Calu3 (cell line): ENCODE measurements at regions not wholly inside any gene's neighbourhood (a gene's known extent, or its start where the extent isn't known, plus 50 kb on each side); places are given as distances from the start of the nearest gene placed in this dataset.
"Not testable (repeated sequence)": the region's sequence is repeated elsewhere in the genome, so short reads cannot be mapped to it uniquely, and the experiment has no call there.

Source experiments
- BruUV-seq: library from RNA; stranded (reverse); fragments of 400-500 nt; replicated peaks from 2 replicates; lab custom pipeline; 2021; lab: Mats Ljungman, UMichigan
- CTCF ChIA-PET: fragments of 300-600 bp; sonication (Branson Sonifier 250); formaldehyde crosslinking; loops from one replicate; lab custom pipeline; 2022; ENCODE audit warnings: antibody characterized with exemption; lab: Charles Lee
- DNase-seq: peaks from one replicate; pipeline ENCODE4 v3.0.0; 2022
- H3K27ac Mint-ChIP-seq: one replicate; pipeline ENCODE4 v1.8.0; 2022; ENCODE audit warnings: mixed read lengths; ENCODE audit not compliant: unreplicated experiment
- H3K27me3 Mint-ChIP-seq: one replicate; pipeline ENCODE4 v1.8.0; 2022; ENCODE audit warnings: mixed read lengths; ENCODE audit not compliant: unreplicated experiment
- H3K36me3 Mint-ChIP-seq: one replicate; pipeline ENCODE4 v1.8.0; 2022; ENCODE audit warnings: mild to moderate bottlenecking, moderate library complexity, mixed read lengths; ENCODE audit not compliant: insufficient read depth, unreplicated experiment
- H3K4me1 Mint-ChIP-seq: one replicate; pipeline ENCODE4 v1.8.0; 2022; ENCODE audit warnings: mild to moderate bottlenecking, low read depth, mixed read lengths; ENCODE audit not compliant: unreplicated experiment
- H3K4me3 Mint-ChIP-seq: one replicate; pipeline ENCODE4 v1.8.0; 2022; ENCODE audit warnings: mild to moderate bottlenecking, low read depth, moderate library complexity, mixed read lengths; ENCODE audit not compliant: unreplicated experiment
- H3K9me3 Mint-ChIP-seq: one replicate; pipeline ENCODE4 v1.8.0; 2022; ENCODE audit warnings: low read depth, mixed read lengths; ENCODE audit not compliant: unreplicated experiment
- CTCF ChIP-seq: fragments of 200-600 bp; IDR thresholded peaks from one replicate; pipeline ENCODE4 v1.8.0; 2022; ENCODE audit warnings: antibody characterized with exemption; ENCODE audit not compliant: unreplicated experiment
- intact Hi-C: fragments of 100-400 bp; cut with micrococcal nuclease; formaldehyde crosslinking; loops from one replicate; pipeline ENCODE4 v1.10.0; 2022; ENCODE audit not compliant: unreplicated experiment

GRCh38 chr16:7867831-7868230 lies 535.2 kb downstream of the RBFOX1 start:
- H3K4me3 Mint-ChIP-seq = no peak overlapping the region

GRCh38 chr16:7866144-7866543 lies 533.5 kb downstream of the RBFOX1 start:
- Mint-ChIP-seq H3K4me3 (no peak overlapping the region), H3K27ac (no peak overlapping the region), H3K9me3 (peaks cover 20% of the 10 kb centered on the region), H3K36me3 (no peaks in the 10 kb centered on the region), H3K4me1 (no peaks in the 10 kb centered on the region), H3K27me3 (no peaks in the 10 kb centered on the region)
- TF ChIP-seq CTCF = no peak
- DNase-seq = no peak
- CTCF ChIA-PET = no interaction called here
- no TSS peak for BruUV-seq
- intact Hi-C loops = no loop called here

More at GRCh38 chr16:7867831-7868230, 535.2 kb downstream of the RBFOX1 start:
- CTCF ChIA-PET = no interaction called here
- Mint-ChIP-seq H3K4me1 (no peaks in the 10 kb centered on the region), H3K36me3 (no peaks in the 10 kb centered on the region), H3K27me3 (no peaks in the 10 kb centered on the region), H3K27ac (no peak overlapping the region), H3K9me3 (peaks cover 25% of the 10 kb centered on the region)
- no peak for TF ChIP-seq CTCF
- intact Hi-C loops = no loop called here
- DNase-seq = no peak
- BruUV-seq = no TSS peak

GRCh38 chr16:7865393-7865792 lies 532.7 kb downstream of the RBFOX1 start:
- intact Hi-C loops, H3K27ac Mint-ChIP-seq: not testable (repeated sequence)

GRCh38 chr16:7861891-7862582 lies 529.4 kb downstream of the RBFOX1 start:
- DNase-seq = no peak
- CTCF ChIA-PET = no interaction called here
- no peak for TF ChIP-seq CTCF
- Mint-ChIP-seq H3K36me3 (no peaks in the 10 kb centered on the region), H3K9me3 (peaks cover 12% of the 10 kb centered on the region), H3K27me3 (no peaks in the 10 kb centered on the region), H3K27ac (no peak overlapping the region), H3K4me3 (no peak overlapping the region), H3K4me1 (no peaks in the 10 kb centered on the region)
- no TSS peak for BruUV-seq
- intact Hi-C loops = no loop called here

More at GRCh38 chr16:7865393-7865792, 532.7 kb downstream of the RBFOX1 start:
- H3K27me3 Mint-ChIP-seq, H3K36me3 Mint-ChIP-seq, H3K4me1 Mint-ChIP-seq, H3K4me3 Mint-ChIP-seq, BruUV-seq, DNase-seq, CTCF ChIA-PET: not testable (repeated sequence)
- H3K9me3 Mint-ChIP-seq = peaks cover 17% of the 10 kb centered on the region

GRCh38 chr16:7853197-7853596 lies 520.6 kb downstream of the RBFOX1 start:
- CTCF ChIA-PET = no interaction called here
- Mint-ChIP-seq H3K36me3 (no peaks in the 10 kb centered on the region), H3K27me3 (no peaks in the 10 kb centered on the region), H3K4me1 (no peaks in the 10 kb centered on the region), H3K9me3 (peaks cover 11% of the 10 kb centered on the region), H3K4me3 (no peak overlapping the region), H3K27ac (no peak overlapping the region)
- BruUV-seq = no TSS peak
- intact Hi-C loops = no loop called here
- no peak for DNase-seq
- no peak for TF ChIP-seq CTCF
